Frontal cortex (tissue), 3 donors: ENCODE measurements at regions not wholly inside any gene's neighbourhood (a gene's known extent, or its start where the extent isn't known, plus 50 kb on each side); places are given as distances from the start of the nearest gene placed in this dataset.
"Not testable (repeated sequence)": the region's sequence is repeated elsewhere in the genome, so short reads cannot be mapped to it uniquely, and the experiment has no call there.

Experiments
- DNase-seq, 2 donors: peaks; one replicate each; pipeline ENCODE4 v3.0.0; 2012; ENCODE audit warnings: low spot score in 2 of 2
- FAIRE-seq: peaks from 2 replicates; lab custom pipeline; 2012; peaks lifted over from hg19 to GRCh38; lab: Jason Lieb, UNC
- donor health status: control.
- donor health status: control.
- donor health status: control.

- DNase-seq (no peak), FAIRE-seq (no peak)
These were observed 134.1 kb upstream of the KRAS start for GRCh38 chr12:25384893-25385248.

- no peak for DNase-seq
- no peak for FAIRE-seq
These were observed 133.5 kb upstream of the KRAS start for GRCh38 chr12:25384038-25384892.

- FAIRE-seq (no peak), DNase-seq (no peak)
These were observed 131.8 kb upstream of the KRAS start for GRCh38 chr12:25382311-25383106.

- no peak for FAIRE-seq
- DNase-seq: no peak
These were observed 126.9 kb upstream of the KRAS start for GRCh38 chr12:25377469-25378177.

GRCh38 chr12:25376985-25377384 is 126.3 kb upstream of the KRAS start:
- FAIRE-seq (no peak), DNase-seq (no peak)

GRCh38 chr12:25376407-25376806 is 125.7 kb upstream of the KRAS start:
- DNase-seq (no peak), FAIRE-seq (no peak)

GRCh38 chr12:25372969-25373817 is 122.5 kb upstream of the KRAS start:
- no peak for DNase-seq
- no peak for FAIRE-seq

GRCh38 chr12:25372002-25372401 is 121.3 kb upstream of the KRAS start:
- DNase-seq (no peak), FAIRE-seq (no peak)

GRCh38 chr12:25368557-25368956 is 117.8 kb upstream of the KRAS start:
- DNase-seq: no peak

GRCh38 chr12:25366122-25366521 is 115.4 kb upstream of the KRAS start:
- FAIRE-seq: no peak
- DNase-seq: no peak

More at GRCh38 chr12:25368557-25368956, 117.8 kb upstream of the KRAS start:
- no peak for FAIRE-seq

GRCh38 chr12:25365340-25365730 is 114.6 kb upstream of the KRAS start:
- no peak for DNase-seq
- no peak for FAIRE-seq

GRCh38 chr12:25364529-25365339 is 114.0 kb upstream of the KRAS start:
- DNase-seq (no peak), FAIRE-seq (no peak)

- DNase-seq (no peak), FAIRE-seq (no peak)
These were observed 111.9 kb upstream of the KRAS start for GRCh38 chr12:25362646-25363045.

- DNase-seq (no peak), FAIRE-seq (no peak)
These were observed 110.8 kb upstream of the KRAS start for GRCh38 chr12:25361511-25361910.

GRCh38 chr12:25357595-25357994 is 106.9 kb upstream of the KRAS start:
- no peak for FAIRE-seq
- no peak for DNase-seq

- not testable (repeated sequence) for FAIRE-seq, DNase-seq
These were observed 102.2 kb upstream of the KRAS start for GRCh38 chr12:25352942-25353341.

- FAIRE-seq (no peak), DNase-seq (no peak)
These were observed 101.6 kb upstream of the KRAS start for GRCh38 chr12:25352083-25352918.

- FAIRE-seq: no peak
- no peak for DNase-seq
These were observed 97.8 kb upstream of the KRAS start for GRCh38 chr12:25348593-25348895.
